ENCODE measurements at regions not wholly inside any gene's neighbourhood (a gene's known extent, or its start where the extent isn't known, plus 50 kb on each side); places are given as distances from the start of the nearest gene placed in this dataset.

GRCh38 chr6:114634016-114634415 lies 291.2 kb upstream of the HS3ST5 start (continued):
- no peak for TF ChIP-seq CHD7 (IDR thresholded peaks at IDR 0.05; ENCODE audit: insufficient replicate concordance, low read length)
- no peak for TF ChIP-seq SP1 (IDR thresholded peaks at IDR 0.05; ENCODE audit: low read depth, low read length)
- TF ChIP-seq KDM1A (IDR thresholded peaks at IDR 0.05; ENCODE audit: borderline replicate concordance, low read length): no peak
- no peak for TF ChIP-seq CBX5 (IDR thresholded peaks at IDR 0.05; ENCODE audit: low read depth, low read length)
- TF ChIP-seq EP300 (IDR thresholded peaks at IDR 0.05; ENCODE audit: borderline replicate concordance in 1 of 2, low read depth in 2 of 2, low read length in 2 of 2): no peak
